GM23338 (cell line): ENCODE measurements at regions not wholly inside any gene's neighbourhood (a gene's known extent, or its start where the extent isn't known, plus 50 kb on each side); places are given as distances from the start of the nearest gene placed in this dataset.

ENCODE experiments used
- ATAC-seq: fragments of 200-7000 bp; cut with Tn5 transposase; 3 replicates; pipeline ENCODE4 v1.9.1; 2020
- DNase-seq: peaks from one replicate; pipeline ENCODE4 v3.0.0-alpha.2; 2015; ENCODE audit warnings: low spot score
- H2AFZ ChIP-seq: fragments of 200-600 bp; sonication (generic); 2 replicates; pipeline ENCODE4 v1.8.0; 2016; ENCODE audit warnings: antibody characterized with exemption, mild to moderate bottlenecking, moderate library complexity
- H3F3A ChIP-seq: fragments of 200-600 bp; sonication (generic); replicated peaks from 2 replicates; pipeline ENCODE4 v1.8.0; 2017; ENCODE audit warnings: antibody characterized with exemption, mixed run types, low read depth
- H3K27ac ChIP-seq: fragments of 200-600 bp; sonication (generic); 2 replicates; pipeline ENCODE4 v1.6.1; 2016; ENCODE audit warnings: low read depth
- H3K27me3 ChIP-seq: fragments of 200-600 bp; sonication (generic); 2 replicates; pipeline ENCODE4 v1.8.0; 2016; ENCODE audit warnings: mild to moderate bottlenecking, mixed run types, moderate library complexity; ENCODE audit not compliant: insufficient read depth
- H3K36me3 ChIP-seq: fragments of 200-600 bp; sonication (generic); 2 replicates; pipeline ENCODE4 v1.8.0; 2016; ENCODE audit warnings: mild to moderate bottlenecking; ENCODE audit not compliant: insufficient read depth
- H3K4me1 ChIP-seq: fragments of 200-600 bp; sonication (generic); 2 replicates; pipeline ENCODE4 v1.8.0; 2016; ENCODE audit warnings: mild to moderate bottlenecking, moderate library complexity; ENCODE audit not compliant: insufficient read depth
- H3K4me2 ChIP-seq: fragments of 200-600 bp; sonication (generic); 2 replicates; pipeline ENCODE4 v1.7.1; 2017; ENCODE audit warnings: mixed run types
- H3K4me3 ChIP-seq: fragments of 200-600 bp; sonication (generic); 2 replicates; pipeline ENCODE4 v1.6.1; 2016; ENCODE audit warnings: mixed run types
- H3K79me2 ChIP-seq: fragments of 200-600 bp; sonication (generic); replicated peaks from 2 replicates; pipeline ENCODE4 v1.8.0; 2017; ENCODE audit warnings: mild to moderate bottlenecking; ENCODE audit not compliant: insufficient read depth
- H3K9me2 ChIP-seq: fragments of 200-600 bp; sonication (generic); 2 replicates; pipeline ENCODE4 v1.8.0; 2017; ENCODE audit not compliant: insufficient read depth
- H4K20me1 ChIP-seq: fragments of 200-600 bp; sonication (generic); replicated peaks from 2 replicates; pipeline ENCODE4 v1.8.0; 2017; ENCODE audit warnings: mild to moderate bottlenecking; ENCODE audit not compliant: insufficient read depth
- H3K27ac Mint-ChIP-seq: 2 replicates; pipeline ENCODE4 v1.8.0; 2020; ENCODE audit warnings: inconsistent platforms, mild to moderate bottlenecking, moderate library complexity, mixed read lengths
- H3K27me3 Mint-ChIP-seq: 3 replicates; pipeline ENCODE4 v1.8.0; 2022; ENCODE audit warnings: low read depth, mild to moderate bottlenecking, moderate library complexity, mixed read lengths, inconsistent platforms; ENCODE audit not compliant: insufficient read depth, poor library complexity
- H3K36me3 Mint-ChIP-seq: 3 replicates; pipeline ENCODE4 v1.8.0; 2021; ENCODE audit warnings: low read depth, mild to moderate bottlenecking, inconsistent platforms, moderate library complexity, mixed read lengths
- H3K4me1 Mint-ChIP-seq: 3 replicates; pipeline ENCODE4 v1.8.0; 2020; ENCODE audit warnings: mild to moderate bottlenecking, inconsistent platforms, mixed read lengths
- H3K4me3 Mint-ChIP-seq: 3 replicates; pipeline ENCODE4 v1.8.0; 2021; ENCODE audit warnings: moderate library complexity, mild to moderate bottlenecking, inconsistent platforms, mixed read lengths
- H3K9me3 Mint-ChIP-seq: 3 replicates; pipeline ENCODE4 v1.8.0; 2020; ENCODE audit warnings: moderate library complexity, mild to moderate bottlenecking, inconsistent platforms, mixed read lengths
- CREB1 ChIP-seq: fragments of 250-450 bp; sonication (Bioruptor Pico); IDR thresholded peaks from 2 replicates; pipeline ENCODE4 v1.5.0; 2020; ENCODE audit warnings: low read depth, mild to moderate bottlenecking, moderate library complexity
- CTCF ChIP-seq, 2 experiments: fragments of 200-600 bp in 1 of 2; sonication (generic) in 1 of 2; conservative IDR thresholded peaks; 2 replicates each; pipeline versions ENCODE4 v1.5.1 to v1.6.1; 2016 to 2017; ENCODE audit warnings: antibody characterized with exemption in 2 of 2, low read depth in 2 of 2, mild to moderate bottlenecking in 2 of 2, moderate library complexity in 1 of 2
- ETS1 ChIP-seq: IDR thresholded peaks from 2 replicates; pipeline ENCODE4 v1.6.1; 2016; ENCODE audit warnings: antibody characterized with exemption
- EZH2 ChIP-seq: fragments of 200-600 bp; sonication (generic); IDR thresholded peaks from one replicate; pipeline ENCODE4 v1.8.0; 2017; ENCODE audit warnings: antibody characterized with exemption, mild to moderate bottlenecking, low read depth; ENCODE audit not compliant: unreplicated experiment
- EZH2phosphoT487 ChIP-seq: fragments of 200-600 bp; sonication (generic); IDR thresholded peaks from one replicate; pipeline ENCODE4 v1.8.1; 2018; ENCODE audit warnings: antibody characterized with exemption; ENCODE audit not compliant: unreplicated experiment
- JUNB ChIP-seq: IDR thresholded peaks from one replicate; pipeline ENCODE4 v1.6.1; 2016; ENCODE audit warnings: antibody characterized with exemption; ENCODE audit not compliant: unreplicated experiment
- NANOG ChIP-seq: IDR thresholded peaks from 2 replicates; pipeline ENCODE4 v1.6.1; 2016; ENCODE audit warnings: antibody characterized with exemption, borderline replicate concordance
- POLR2AphosphoS5 ChIP-seq: IDR thresholded peaks from 2 replicates; pipeline ENCODE4 v1.6.1; 2016; ENCODE audit warnings: antibody characterized with exemption, low read depth
- REST ChIP-seq: IDR thresholded peaks from one replicate; pipeline ENCODE4 v1.6.1; 2018; ENCODE audit warnings: antibody characterized with exemption; ENCODE audit not compliant: unreplicated experiment
- STAT1 ChIP-seq: IDR thresholded peaks from one replicate; pipeline ENCODE4 v1.6.1; 2016; ENCODE audit warnings: antibody characterized with exemption; ENCODE audit not compliant: unreplicated experiment
- ZNF114 ChIP-seq: fragments of 250-450 bp; sonication (Bioruptor Pico); IDR thresholded peaks from 2 replicates; pipeline ENCODE4 v1.5.0; 2020; ENCODE audit warnings: mild to moderate bottlenecking, moderate library complexity
- ZNF331 ChIP-seq: fragments of 250-450 bp; sonication (Bioruptor Pico); IDR thresholded peaks from 2 replicates; pipeline ENCODE4 v1.5.0; 2020; ENCODE audit warnings: low read depth, mild to moderate bottlenecking, moderate library complexity
- ZNF462 ChIP-seq: fragments of 250-450 bp; sonication (Bioruptor Pico); IDR thresholded peaks from 2 replicates; pipeline ENCODE4 v1.5.0; 2020; ENCODE audit warnings: mild to moderate bottlenecking, moderate library complexity

GRCh38 chr6:137737836-137738596 is 129.0 kb upstream of the TNFAIP3 start:
- ATAC-seq: no peak
- Histone ChIP-seq H3K4me1 (no peaks in the 10 kb centered on the region), H3K9me2 (no peaks in the 10 kb centered on the region), H3K27me3 (no peaks in the 10 kb centered on the region), H4K20me1 (no peaks in the 10 kb centered on the region), H3K79me2 (no peaks in the 10 kb centered on the region), H3K27ac (no peak overlapping the region), H3K4me2 (no peak overlapping the region), H3F3A (no peaks in the 10 kb centered on the region), H3K36me3 (no peaks in the 10 kb centered on the region), H2AFZ (no peak overlapping the region), H3K4me3 (no peak overlapping the region)
- no peaks in the 10 kb centered on the region for H3K9me3 Mint-ChIP-seq
- H3K27ac Mint-ChIP-seq: no peak overlapping the region
- no peak for DNase-seq
- no peak for TF ChIP-seq ZNF462 (CRISPR knock-in tag)
- TF ChIP-seq EZH2: no peak
- TF ChIP-seq ETS1: no peak
- TF ChIP-seq POLR2AphosphoS5: no peak
- no peak for TF ChIP-seq CTCF (conservative IDR thresholded peaks at IDR 0.05; ENCODE audit: low read depth in 2 of 2)
- TF ChIP-seq CREB1 (CRISPR knock-in tag): no peak
- no peak for TF ChIP-seq EZH2phosphoT487
- TF ChIP-seq REST: no peak
- no peak for TF ChIP-seq ZNF331
- TF ChIP-seq ZNF114 (CRISPR knock-in tag): no peak
- TF ChIP-seq JUNB: no peak
- no peak for TF ChIP-seq STAT1
- no peak for TF ChIP-seq NANOG
- no peaks in the 10 kb centered on the region for H3K27me3 Mint-ChIP-seq
- H3K4me1 Mint-ChIP-seq: peaks cover 8% of the 10 kb centered on the region; the same call in 2 of the 3 replicates
- no peaks in the 10 kb centered on the region for H3K36me3 Mint-ChIP-seq
- no peak overlapping the region for H3K4me3 Mint-ChIP-seq
